ENCODE measurements at regions not wholly inside any gene's neighbourhood (a gene's known extent, or its start where the extent isn't known, plus 50 kb on each side); places are given as distances from the start of the nearest gene placed in this dataset.
"Not testable (repeated sequence)": the region's sequence is repeated elsewhere in the genome, so short reads cannot be mapped to it uniquely, and the experiment has no call there.

- H3K27me3 ChIP-seq (ENCODE audit: control insufficient read depth, insufficient read depth, low read length): no peaks in the 10 kb centered on the region
- H3K27ac ChIP-seq (ENCODE audit: low read length): no peak overlapping the region
- H3K4me3 ChIP-seq (ENCODE audit: low read length): no peak overlapping the region
- no peak for DNase-seq
- no peaks in the 10 kb centered on the region for H3K4me1 ChIP-seq (ENCODE audit: control insufficient read depth, insufficient read depth, low read length)
- no peaks in the 10 kb centered on the region for H3K36me3 ChIP-seq (ENCODE audit: control insufficient read depth, insufficient read depth, low read length)
- H3K9me3 ChIP-seq (ENCODE audit: control insufficient read depth, low read depth, low read length): no peaks in the 10 kb centered on the region
Measured at GRCh38 chr11:92594251-92594650, 369.6 kb downstream of the FAT3 start.

GRCh38 chr11:92595052-92595451 is 370.4 kb downstream of the FAT3 start:
- no peaks in the 10 kb centered on the region for H3K27me3 ChIP-seq (ENCODE audit: control insufficient read depth, insufficient read depth, low read length)
- no peak for DNase-seq
- H3K36me3 ChIP-seq (ENCODE audit: control insufficient read depth, insufficient read depth, low read length): no peaks in the 10 kb centered on the region
- no peaks in the 10 kb centered on the region for H3K9me3 ChIP-seq (ENCODE audit: control insufficient read depth, low read depth, low read length)
- no peak overlapping the region for H3K4me3 ChIP-seq (ENCODE audit: low read length)
- no peak overlapping the region for H3K27ac ChIP-seq (ENCODE audit: low read length)
- no CpG with 5 or more reads among the region's 1 CpG for WGBS (ENCODE audit: insufficient coverage, low lambda C conversion rate)
- no peaks in the 10 kb centered on the region for H3K4me1 ChIP-seq (ENCODE audit: control insufficient read depth, insufficient read depth, low read length)

- H3K27ac ChIP-seq (ENCODE audit: low read length): no peak overlapping the region
- no peaks in the 10 kb centered on the region for H3K27me3 ChIP-seq (ENCODE audit: control insufficient read depth, insufficient read depth, low read length)
- no peaks in the 10 kb centered on the region for H3K36me3 ChIP-seq (ENCODE audit: control insufficient read depth, insufficient read depth, low read length)
- no peaks in the 10 kb centered on the region for H3K4me1 ChIP-seq (ENCODE audit: control insufficient read depth, insufficient read depth, low read length)
- no peaks in the 10 kb centered on the region for H3K9me3 ChIP-seq (ENCODE audit: control insufficient read depth, low read depth, low read length)
- DNase-seq: no peak
- WGBS (ENCODE audit: insufficient coverage, low lambda C conversion rate): no CpG with 5 or more reads among the region's 1 CpG
- H3K4me3 ChIP-seq (ENCODE audit: low read length): no peak overlapping the region
Measured at GRCh38 chr11:92596596-92597317, 372.1 kb downstream of the FAT3 start.

DNA sequence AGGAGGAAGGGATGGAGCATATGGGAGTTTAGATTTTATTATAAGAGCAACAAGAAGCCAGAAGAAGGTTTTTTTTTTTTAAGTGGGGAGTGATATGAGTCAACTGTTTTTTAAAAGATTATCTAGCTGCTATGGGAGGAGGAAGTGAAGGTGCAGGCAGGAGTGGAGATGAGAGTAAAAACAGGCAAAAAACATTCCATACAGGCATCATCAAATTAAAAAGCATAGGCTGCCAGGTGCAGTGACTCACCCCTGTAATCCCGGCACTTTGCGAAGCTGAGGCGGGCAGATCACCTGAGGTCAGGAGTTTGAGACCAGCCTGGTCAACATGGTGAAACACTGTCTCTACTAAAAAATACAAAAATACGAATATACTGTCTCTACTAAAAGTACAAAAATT is 368.4 kb upstream of the MTNR1B start:
- DNase-seq: no peak
- H3K36me3 ChIP-seq (ENCODE audit: control insufficient read depth, insufficient read depth, low read length): no peaks in the 10 kb centered on the region
- H3K27ac ChIP-seq (ENCODE audit: low read length): no peak overlapping the region
- no peaks in the 10 kb centered on the region for H3K9me3 ChIP-seq (ENCODE audit: control insufficient read depth, low read depth, low read length)
- H3K27me3 ChIP-seq (ENCODE audit: control insufficient read depth, insufficient read depth, low read length): no peaks in the 10 kb centered on the region
- H3K4me3 ChIP-seq (ENCODE audit: low read length): no peak overlapping the region
- WGBS (ENCODE audit: insufficient coverage, low lambda C conversion rate): no CpG with 5 or more reads among the region's 4 CpGs
- no peaks in the 10 kb centered on the region for H3K4me1 ChIP-seq (ENCODE audit: control insufficient read depth, insufficient read depth, low read length)

- Histone ChIP-seq H3K4me3 (ENCODE audit: low read length) (no peak overlapping the region), H3K4me1 (ENCODE audit: control insufficient read depth, insufficient read depth, low read length) (no peaks in the 10 kb centered on the region), H3K27me3 (ENCODE audit: control insufficient read depth, insufficient read depth, low read length) (no peaks in the 10 kb centered on the region), H3K9me3 (ENCODE audit: control insufficient read depth, low read depth, low read length) (no peaks in the 10 kb centered on the region), H3K36me3 (ENCODE audit: control insufficient read depth, insufficient read depth, low read length) (no peaks in the 10 kb centered on the region), H3K27ac (ENCODE audit: low read length) (no peak overlapping the region)
- DNase-seq: no peak
- WGBS (ENCODE audit: insufficient coverage, low lambda C conversion rate): no CpG with 5 or more reads among the region's 2 CpGs
Measured at GRCh38 chr11:92605667-92606066, 363.8 kb upstream of the MTNR1B start.

DNA sequence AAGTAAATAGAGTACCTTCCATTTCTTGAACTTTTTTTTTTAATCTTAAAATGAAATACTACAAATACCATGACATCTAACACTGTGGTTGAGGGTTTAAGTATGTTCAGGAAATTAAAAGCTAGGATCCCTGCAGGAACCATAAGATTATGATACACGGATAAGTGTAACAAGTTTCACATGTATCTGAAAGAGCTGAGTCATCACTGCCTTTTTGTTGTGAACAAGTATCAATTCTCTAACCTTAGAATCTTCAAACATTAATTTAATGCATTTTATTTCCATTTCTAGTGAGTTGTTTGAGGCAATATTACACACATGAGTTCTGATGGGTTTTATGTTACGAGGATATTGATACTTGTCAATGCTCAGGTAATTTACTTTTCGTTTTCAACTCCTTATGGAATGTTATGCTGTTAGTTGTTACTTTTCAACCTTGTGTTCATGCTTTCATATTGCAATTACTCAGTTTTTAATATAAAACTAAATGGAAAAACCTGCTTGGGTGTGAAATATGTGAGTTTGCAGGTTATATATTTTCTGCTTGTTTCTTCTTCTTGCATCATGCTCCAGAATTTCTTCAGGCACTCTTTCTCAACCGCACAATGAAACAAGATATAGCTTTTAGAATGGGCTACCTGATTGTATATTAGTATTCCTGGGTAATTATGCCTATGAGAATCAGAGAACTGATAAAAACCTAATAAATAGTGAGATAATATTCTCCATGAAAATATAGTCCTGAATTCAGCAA is 361.3 kb upstream of the MTNR1B start:
- Histone ChIP-seq H3K4me1 (ENCODE audit: control insufficient read depth, insufficient read depth, low read length) (no peaks in the 10 kb centered on the region), H3K27me3 (ENCODE audit: control insufficient read depth, insufficient read depth, low read length) (no peaks in the 10 kb centered on the region), H3K9me3 (ENCODE audit: control insufficient read depth, low read depth, low read length) (no peaks in the 10 kb centered on the region), H3K27ac (ENCODE audit: low read length) (no peak overlapping the region), H3K4me3 (ENCODE audit: low read length) (no peak overlapping the region), H3K36me3 (ENCODE audit: control insufficient read depth, insufficient read depth, low read length) (no peaks in the 10 kb centered on the region)
- WGBS (ENCODE audit: insufficient coverage, low lambda C conversion rate): 91% methylated on average over 2 of the region's 4 CpGs
- DNase-seq: no peak

DNA sequence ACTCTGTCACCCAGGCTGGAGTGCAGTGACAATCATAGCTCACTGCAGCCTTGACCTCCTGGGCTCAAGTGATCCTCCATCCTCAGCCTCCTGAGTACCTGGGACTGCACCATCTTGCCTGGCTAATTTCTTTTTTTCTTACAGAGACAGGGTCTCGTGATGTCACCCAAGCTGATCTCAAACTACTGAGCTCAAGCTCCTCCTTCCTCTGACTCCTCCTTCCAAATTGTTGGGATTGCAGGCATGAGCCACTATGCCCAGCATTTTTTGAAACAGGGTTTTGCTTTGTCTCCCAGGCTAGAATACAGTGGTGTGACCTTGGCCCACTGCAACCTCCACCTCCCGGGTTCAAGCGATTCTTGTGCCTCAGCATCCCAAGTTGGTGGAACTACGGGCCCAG is 358.3 kb upstream of the MTNR1B start:
- H3K27me3 ChIP-seq (ENCODE audit: control insufficient read depth, insufficient read depth, low read length): no peaks in the 10 kb centered on the region

GRCh38 chr11:92618020-92618419 is 351.4 kb upstream of the MTNR1B start:
- not testable (repeated sequence) for H3K4me1 ChIP-seq (ENCODE audit: control insufficient read depth, insufficient read depth, low read length); DNase-seq; H3K4me3 ChIP-seq (ENCODE audit: low read length); H3K9me3 ChIP-seq (ENCODE audit: control insufficient read depth, low read depth, low read length); H3K27ac ChIP-seq (ENCODE audit: low read length); H3K36me3 ChIP-seq (ENCODE audit: control insufficient read depth, insufficient read depth, low read length); H3K27me3 ChIP-seq (ENCODE audit: control insufficient read depth, insufficient read depth, low read length)
- no CpG with 5 or more reads among the region's 10 CpGs for WGBS (ENCODE audit: insufficient coverage, low lambda C conversion rate)

More for the DNA sequence above, 358.3 kb upstream of the MTNR1B start:
- no peak for DNase-seq
- no CpG with 5 or more reads among the region's 4 CpGs for WGBS (ENCODE audit: insufficient coverage, low lambda C conversion rate)
- no peak overlapping the region for H3K4me3 ChIP-seq (ENCODE audit: low read length)
- H3K27ac ChIP-seq (ENCODE audit: low read length): no peak overlapping the region
- H3K9me3 ChIP-seq (ENCODE audit: control insufficient read depth, low read depth, low read length): no peaks in the 10 kb centered on the region
- H3K36me3 ChIP-seq (ENCODE audit: control insufficient read depth, insufficient read depth, low read length): no peaks in the 10 kb centered on the region
- H3K4me1 ChIP-seq (ENCODE audit: control insufficient read depth, insufficient read depth, low read length): no peaks in the 10 kb centered on the region

- no peak for DNase-seq
- Histone ChIP-seq H3K27ac (ENCODE audit: low read length) (no peak overlapping the region), H3K4me1 (ENCODE audit: control insufficient read depth, insufficient read depth, low read length) (no peaks in the 10 kb centered on the region), H3K9me3 (ENCODE audit: control insufficient read depth, low read depth, low read length) (peaks cover 2% of the 10 kb centered on the region), H3K36me3 (ENCODE audit: control insufficient read depth, insufficient read depth, low read length) (no peaks in the 10 kb centered on the region), H3K4me3 (ENCODE audit: low read length) (no peak overlapping the region), H3K27me3 (ENCODE audit: control insufficient read depth, insufficient read depth, low read length) (no peaks in the 10 kb centered on the region)
- 20% methylated on average over 1 of the region's 1 CpG for WGBS (ENCODE audit: insufficient coverage, low lambda C conversion rate)
Measured at GRCh38 chr11:92623055-92623454, 346.4 kb upstream of the MTNR1B start.

DNA sequence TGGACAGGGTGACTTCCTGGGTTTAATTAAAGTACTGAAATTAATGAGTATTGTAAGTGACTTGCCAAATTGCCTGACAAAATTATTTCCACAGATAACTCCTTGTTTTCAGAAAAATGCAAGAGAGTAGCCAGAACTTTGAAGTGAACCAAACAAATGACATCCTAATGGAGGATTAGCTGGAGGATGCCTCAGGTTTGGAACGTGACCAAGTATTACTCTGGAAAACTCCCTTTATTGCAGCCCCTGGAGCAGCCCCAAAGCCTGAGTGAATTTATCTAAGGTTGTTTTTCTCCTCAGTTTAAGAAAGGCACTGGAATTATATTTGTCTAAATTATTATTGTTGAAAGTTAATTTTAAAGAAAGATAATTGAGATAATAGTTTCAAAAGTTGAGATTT is 343.6 kb upstream of the MTNR1B start:
- no peak for DNase-seq

DNA sequence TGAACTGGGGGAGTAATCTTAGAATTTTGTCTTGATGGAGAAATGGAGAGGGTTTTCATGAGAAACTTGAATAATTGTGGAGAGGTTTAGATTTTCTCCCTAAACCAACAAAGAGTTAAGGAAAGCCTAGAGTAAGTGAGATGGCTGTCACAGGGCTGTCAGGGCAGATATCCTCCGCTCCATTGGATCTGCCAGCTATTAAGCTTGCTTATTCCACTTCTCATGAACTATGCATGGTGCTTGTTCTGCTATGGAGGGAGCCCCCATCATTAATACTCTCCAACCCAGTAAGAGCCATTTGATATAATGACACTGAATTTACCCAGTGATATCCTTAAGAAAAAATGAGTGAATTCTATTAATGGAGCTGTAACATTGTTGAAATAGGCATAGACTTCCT is 342.8 kb upstream of the MTNR1B start:
- Histone ChIP-seq H3K36me3 (ENCODE audit: control insufficient read depth, insufficient read depth, low read length) (no peaks in the 10 kb centered on the region), H3K4me1 (ENCODE audit: control insufficient read depth, insufficient read depth, low read length) (no peaks in the 10 kb centered on the region), H3K27me3 (ENCODE audit: control insufficient read depth, insufficient read depth, low read length) (no peaks in the 10 kb centered on the region), H3K4me3 (ENCODE audit: low read length) (no peak overlapping the region), H3K27ac (ENCODE audit: low read length) (no peak overlapping the region), H3K9me3 (ENCODE audit: control insufficient read depth, low read depth, low read length) (no peaks in the 10 kb centered on the region)
- no peak for DNase-seq
- WGBS (ENCODE audit: insufficient coverage, low lambda C conversion rate): no CpG with 5 or more reads among the region's 1 CpG

More for the DNA sequence above, 343.6 kb upstream of the MTNR1B start:
- Histone ChIP-seq H3K27me3 (ENCODE audit: control insufficient read depth, insufficient read depth, low read length) (no peaks in the 10 kb centered on the region), H3K4me3 (ENCODE audit: low read length) (no peak overlapping the region), H3K27ac (ENCODE audit: low read length) (no peak overlapping the region), H3K36me3 (ENCODE audit: control insufficient read depth, insufficient read depth, low read length) (no peaks in the 10 kb centered on the region), H3K4me1 (ENCODE audit: control insufficient read depth, insufficient read depth, low read length) (no peaks in the 10 kb centered on the region), H3K9me3 (ENCODE audit: control insufficient read depth, low read depth, low read length) (no peaks in the 10 kb centered on the region)
- WGBS (ENCODE audit: insufficient coverage, low lambda C conversion rate): no CpG with 5 or more reads among the region's 1 CpG

Data from large intestine (tissue), 3 donors.